IMR-90 (cell line): ENCODE measurements at regions not wholly inside any gene's neighbourhood (a gene's known extent, or its start where the extent isn't known, plus 50 kb on each side); places are given as distances from the start of the nearest gene placed in this dataset.

Source experiments
- ATAC-seq: fragments of 200-7000 bp; cut with Tn5 transposase; 2 replicates; pipeline ENCODE4 v1.9.1; 2020; ENCODE audit warnings: low read depth, mild to moderate bottlenecking, moderate library complexity
- BruUV-seq: library from RNA; stranded (reverse); fragments of 400-500 nt; replicated peaks from 2 replicates; lab custom pipeline; 2021; lab: Mats Ljungman, UMichigan
- CTCF ChIA-PET: fragments of 300-600 bp; formaldehyde crosslinking; extraction: SDS; loops from one replicate; lab custom pipeline; 2021; ENCODE audit warnings: antibody characterized with exemption; lab: Yijun Ruan, JAX
- POLR2A ChIA-PET: fragments of 300-600 bp; sonication (Branson Sonifier 250); formaldehyde crosslinking; loops from one replicate; lab custom pipeline; 2022; ENCODE audit warnings: antibody characterized with exemption; ENCODE audit not compliant: unreplicated experiment; lab: Charles Lee
- DNase-seq: peaks from one replicate; pipeline ENCODE4 v3.0.0; 2013
- H2AFZ ChIP-seq: replicated peaks from 2 replicates; pipeline ENCODE3; 2013; ENCODE audit warnings: low read length, mild to moderate bottlenecking; ENCODE audit not compliant: poor library complexity
- H2AK5ac ChIP-seq: 2 replicates; pipeline ENCODE4 v1.6.1; 2013; ENCODE audit warnings: low read depth, low read length, inconsistent platforms
- H2AK9ac ChIP-seq: replicated peaks from 2 replicates; pipeline ENCODE3; 2013; ENCODE audit warnings: mild to moderate bottlenecking, low read depth, low read length, moderate library complexity; ENCODE audit not compliant: poor library complexity
- H2BK120ac ChIP-seq: 2 replicates; pipeline ENCODE4 v1.6.1; 2013; ENCODE audit warnings: low read depth, low read length, inconsistent platforms
- H2BK15ac ChIP-seq: 3 replicates; pipeline ENCODE4 v1.6.1; 2013; ENCODE audit warnings: low read depth, low read length, inconsistent platforms
- H2BK20ac ChIP-seq: 2 replicates; pipeline ENCODE4 v1.6.1; 2013; ENCODE audit warnings: low read depth, mild to moderate bottlenecking, inconsistent platforms, low read length, moderate library complexity
- H2BK5ac ChIP-seq: 2 replicates; pipeline ENCODE4 v1.6.1; 2013; ENCODE audit warnings: mild to moderate bottlenecking, low read depth, low read length, inconsistent platforms; ENCODE audit not compliant: poor library complexity, severe bottlenecking
- H3K14ac ChIP-seq: replicated peaks from 2 replicates; pipeline ENCODE4 v1.6.1; 2013; ENCODE audit warnings: low read depth, low read length, inconsistent platforms
- H3K18ac ChIP-seq: 2 replicates; pipeline ENCODE4 v1.6.1; 2013; ENCODE audit warnings: low read depth, low read length, control low read depth
- H3K23ac ChIP-seq: 2 replicates; pipeline ENCODE4 v1.6.1; 2013; ENCODE audit warnings: low read depth, low read length, inconsistent platforms
- H3K27ac ChIP-seq: 2 replicates; pipeline ENCODE4 v1.5.1; 2013; ENCODE audit warnings: mild to moderate bottlenecking, control low read depth, low read length; ENCODE audit not compliant: insufficient read depth
- H3K27me3 ChIP-seq: 2 replicates; pipeline ENCODE4 v1.6.1; 2013; ENCODE audit warnings: low read length; ENCODE audit not compliant: control insufficient read depth, insufficient read depth
- H3K36me3 ChIP-seq: 2 replicates; pipeline ENCODE4 v1.6.1; 2013; ENCODE audit warnings: low read length, mixed read lengths; ENCODE audit not compliant: control insufficient read depth, insufficient read depth
- H3K4ac ChIP-seq: 2 replicates; pipeline ENCODE4 v1.6.1; 2013; ENCODE audit warnings: low read depth, low read length, inconsistent platforms
- H3K4me1 ChIP-seq: 2 replicates; pipeline ENCODE4 v1.6.1; 2013; ENCODE audit warnings: low read length, mixed read lengths; ENCODE audit not compliant: control insufficient read depth, insufficient read depth
- H3K4me2 ChIP-seq: 2 replicates; pipeline ENCODE4 v1.6.1; 2013; ENCODE audit warnings: low read depth, mild to moderate bottlenecking, control low read depth, low read length, moderate library complexity
- H3K4me3 ChIP-seq: 2 replicates; pipeline ENCODE4 v1.5.1; 2013; ENCODE audit warnings: low read depth, mild to moderate bottlenecking, control low read depth, low read length, moderate library complexity; ENCODE audit not compliant: insufficient read depth
- H3K56ac ChIP-seq: 2 replicates; pipeline ENCODE4 v1.6.1; 2013; ENCODE audit warnings: low read length, inconsistent platforms; ENCODE audit not compliant: insufficient read depth; ENCODE audit errors: extremely low read depth
- H3K79me1 ChIP-seq, 2 experiments: 2 replicates each; pipeline ENCODE4 v1.6.1; 2013; ENCODE audit warnings: low read length in 2 of 2, inconsistent platforms in 1 of 2, low read depth in 1 of 2
- H3K9ac ChIP-seq: 2 replicates; pipeline ENCODE4 v1.6.1; 2013; ENCODE audit warnings: low read depth, low read length, control low read depth
- H3K9me1 ChIP-seq: 2 replicates; pipeline ENCODE4 v1.6.1; 2013; ENCODE audit warnings: low read length, inconsistent platforms; ENCODE audit not compliant: insufficient read depth
- H3K9me3 ChIP-seq: 2 replicates; pipeline ENCODE4 v1.6.1; 2013; ENCODE audit warnings: low read length; ENCODE audit not compliant: control insufficient read depth, insufficient read depth
- H4K20me1 ChIP-seq: 2 replicates; pipeline ENCODE4 v1.6.1; 2013; ENCODE audit warnings: low read length, inconsistent platforms; ENCODE audit not compliant: insufficient read depth
- H4K5ac ChIP-seq: 2 replicates; pipeline ENCODE4 v1.6.1; 2013; ENCODE audit warnings: mild to moderate bottlenecking, low read depth, low read length, control low read depth
- H4K8ac ChIP-seq, 2 experiments: 2 replicates each; pipeline ENCODE4 v1.6.1; 2013; ENCODE audit warnings: low read depth in 2 of 2, low read length in 2 of 2, control low read depth in 1 of 2, inconsistent platforms in 1 of 2
- H4K91ac ChIP-seq: 2 replicates; pipeline ENCODE4 v1.6.1; 2013; ENCODE audit warnings: low read depth, low read length, inconsistent platforms; ENCODE audit not compliant: insufficient read depth
- RAD21 ChIP-seq: IDR thresholded peaks from 2 replicates; pipeline ENCODE4 v1.6.1; 2012; ENCODE audit warnings: low read length, improper control_type of control experiment
- WGBS, 2 experiments: methylation state at CpG; one replicate each; pipeline versions ENCODE4 v1.1.5 to v1.1.7; 2013; ENCODE audit warnings: missing lambda C conversion rate in 2 of 2; ENCODE audit not compliant: insufficient read length in 1 of 2; ENCODE audit errors: extremely low coverage in 2 of 2; 5-methylcytosine and 5-hydroxymethylcytosine counted together
- dilution Hi-C: fragments of 300-500 bp; cut with HindIII; formaldehyde crosslinking; loops from one replicate; pipeline ENCODE4 v1.14.3; 2018; ENCODE audit warnings: low sequenced_read_pairs; ENCODE audit not compliant: unreplicated experiment
- in situ Hi-C: fragments of 300-500 bp; cut with MboI; formaldehyde crosslinking; loops from 3 replicates; pipeline ENCODE4 v1.14.3; 2019; ENCODE audit warnings: low sequenced_read_pairs, inconsistent platforms, mixed read lengths
- intact Hi-C: fragments of 100-400 bp; cut with micrococcal nuclease; formaldehyde crosslinking; loops from 2 replicates; pipeline ENCODE4 v1.10.0; 2022

DNA sequence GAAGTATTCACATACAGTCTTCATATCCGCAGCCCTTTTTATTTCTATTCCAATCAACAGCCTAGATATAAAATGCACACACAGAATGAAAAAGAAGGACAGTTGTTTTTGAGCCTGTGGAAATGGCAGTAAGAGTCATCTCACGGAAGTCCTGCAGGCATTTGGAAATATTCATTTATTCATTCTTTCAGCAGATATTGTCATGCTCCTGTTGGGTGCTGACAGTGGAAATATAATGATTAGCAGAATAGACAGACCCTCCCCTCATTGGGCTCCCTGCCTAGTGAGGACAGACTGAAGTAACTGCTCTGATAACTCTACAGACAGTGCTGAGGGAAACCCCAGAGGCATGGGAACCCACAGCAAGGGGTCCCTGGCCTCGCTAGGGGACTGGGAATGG lies 392.3 kb downstream of the FOXO1 start:
- Histone ChIP-seq H3K4ac (no peak overlapping the region), H2BK120ac (no peak overlapping the region), H2AK5ac (no peak overlapping the region), H4K5ac (no peak overlapping the region), H3K4me3 (no peak overlapping the region), H2BK15ac (no peak overlapping the region), H3K36me3 (no peaks in the 10 kb centered on the region), H4K20me1 (no peaks in the 10 kb centered on the region), H4K8ac (no peak overlapping the region), H3K18ac (no peak overlapping the region), H3K23ac (no peak overlapping the region), H3K56ac (no peak overlapping the region), H3K9me3 (no peaks in the 10 kb centered on the region), H2AK9ac (no peak overlapping the region), H2BK5ac (no peak overlapping the region), H2AFZ (no peak overlapping the region), H4K91ac (no peak overlapping the region), H3K14ac (no peak overlapping the region), H3K79me1 (no peaks in the 10 kb centered on the region), H3K27ac (no peak overlapping the region), H3K4me1 (no peaks in the 10 kb centered on the region), H2BK20ac (no peak overlapping the region), H3K9me1 (no peaks in the 10 kb centered on the region), H3K4me2 (no peak overlapping the region), H3K27me3 (no peaks in the 10 kb centered on the region), H3K9ac (no peak overlapping the region)
- DNase-seq = no peak
- no TSS peak for BruUV-seq
- intact Hi-C loops (no loop called here), dilution Hi-C loops (no loop called here), in situ Hi-C loops (no loop called here)
- no peak for ATAC-seq
- WGBS, 2 experiments = no CpG with 5 or more reads among the region's 3 CpGs
- no peak for TF ChIP-seq RAD21
- ChIA-PET CTCF (no interaction called here), POLR2A (no interaction called here)
